Stimulated activated CD4-positive, alpha-beta T cell treated with anti-CD3 and anti-CD28 coated beads, Interleukin-4, amount 100 ng/mL, for 4 hours (primary cell): ENCODE measurements at regions not wholly inside any gene's neighbourhood (a gene's known extent, or its start where the extent isn't known, plus 50 kb on each side); places are given as distances from the start of the nearest gene placed in this dataset.
"Not testable (repeated sequence)": the region's sequence is repeated elsewhere in the genome, so short reads cannot be mapped to it uniquely, and the experiment has no call there.

Source experiments
- DNase-seq, 2 experiments: peaks; one replicate each; pipeline ENCODE4 v3.0.0-alpha.2; 2020

- DNase-seq, result not testable (repeated sequence)
Observed at GRCh38 chr11:123344188-123344587, 85.9 kb upstream of the GRAMD1B start.

GRCh38 chr11:123338997-123339752, 90.9 kb upstream of the GRAMD1B start:
- DNase-seq, result no peak

GRCh38 chr11:123338266-123338800, 91.7 kb upstream of the GRAMD1B start:
- DNase-seq, result no peak

GRCh38 chr11:123334925-123335324, 95.1 kb upstream of the GRAMD1B start:
- no peak for DNase-seq

GRCh38 chr11:123332577-123332976, 97.5 kb upstream of the GRAMD1B start:
- DNase-seq, result not testable (repeated sequence)

GRCh38 chr11:123330948-123331347, 99.1 kb upstream of the GRAMD1B start:
- no peak for DNase-seq

GRCh38 chr11:123330471-123330870, 99.6 kb upstream of the GRAMD1B start:
- no peak for DNase-seq

GRCh38 chr11:123330071-123330470, 100.0 kb upstream of the GRAMD1B start:
- DNase-seq, result no peak

GRCh38 chr11:123328281-123328867, 101.7 kb upstream of the GRAMD1B start:
- no peak for DNase-seq

GRCh38 chr11:123325533-123325932, 104.5 kb upstream of the GRAMD1B start:
- DNase-seq, result no peak

- no peak for DNase-seq
Observed at GRCh38 chr11:123323568-123323967, 106.5 kb upstream of the GRAMD1B start.

- no peak for DNase-seq
Observed at GRCh38 chr11:123321636-123322035, 108.4 kb upstream of the GRAMD1B start.

GRCh38 chr11:123318623-123319022, 111.4 kb upstream of the GRAMD1B start:
- no peak for DNase-seq

GRCh38 chr11:123318132-123318531, 111.9 kb upstream of the GRAMD1B start:
- DNase-seq, result not testable (repeated sequence)

- no peak for DNase-seq
Observed at GRCh38 chr11:123316003-123316402, 114.1 kb upstream of the GRAMD1B start.

- DNase-seq, result no peak
Observed at GRCh38 chr11:123314972-123315371, 115.1 kb upstream of the GRAMD1B start.

- no peak for DNase-seq
Observed at GRCh38 chr11:123313262-123313661, 116.8 kb upstream of the GRAMD1B start.

GRCh38 chr11:123308077-123308476, 113.0 kb upstream of the CLMP start:
- no peak for DNase-seq

- no peak for DNase-seq
Observed at GRCh38 chr11:123307276-123307675, 112.2 kb upstream of the CLMP start.

- no peak for DNase-seq
Observed at GRCh38 chr11:123306531-123306930, 111.5 kb upstream of the CLMP start.

- DNase-seq, result no peak
Observed at GRCh38 chr11:123305601-123306375, 110.7 kb upstream of the CLMP start.

- no peak for DNase-seq
Observed at GRCh38 chr11:123304828-123305466, 109.9 kb upstream of the CLMP start.

- no peak for DNase-seq
Observed at GRCh38 chr11:123303924-123304323, 108.9 kb upstream of the CLMP start.
